Esophagus squamous epithelium (tissue), 4 donors: ENCODE measurements at regions not wholly inside any gene's neighbourhood (a gene's known extent, or its start where the extent isn't known, plus 50 kb on each side); places are given as distances from the start of the nearest gene placed in this dataset.

Source experiments
- POLR2A ChIP-seq, 4 donors: fragments of 450-650 bp; IDR thresholded peaks; one replicate each; pipeline ENCODE4 v1.6.1; 2017; ENCODE audit warnings: antibody characterized with exemption in 4 of 4, mild to moderate bottlenecking in 4 of 4, moderate library complexity in 3 of 4
- TF ChIP-seq, protein P1 (sequence below), 6 experiments: fragments of 450-650 bp in 4 of 6; fragments of 200-600 bp in 2 of 6; sonication (generic) in 2 of 6; IDR thresholded peaks; one replicate each; pipeline ENCODE4 v1.5.1; 2016 to 2019; ENCODE audit warnings: antibody characterized with exemption in 6 of 6, mild to moderate bottlenecking in 4 of 6, moderate library complexity in 4 of 6

DNA sequence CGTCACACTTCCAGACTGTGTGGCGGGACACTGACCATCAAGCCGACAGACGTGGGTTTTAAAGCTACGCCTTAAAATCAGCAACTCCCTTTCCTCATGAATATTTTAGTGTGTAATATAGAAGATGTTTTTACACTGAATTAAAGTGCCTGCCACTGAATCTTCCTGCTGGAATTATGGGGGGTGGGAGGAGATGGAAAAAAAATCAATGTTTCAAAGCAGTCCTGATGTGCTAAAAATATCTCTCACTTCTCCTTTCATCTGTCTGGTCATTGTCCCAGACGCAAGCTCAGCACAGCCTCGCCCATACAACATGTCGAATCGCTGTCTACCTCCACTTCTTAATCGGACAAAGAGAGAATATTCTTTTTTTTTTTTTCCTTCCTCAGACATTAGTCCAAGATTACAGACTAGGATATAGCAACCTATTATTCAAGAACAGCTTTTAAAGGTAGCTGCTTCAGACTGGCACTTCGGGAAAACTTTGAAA lies 165.1 kb upstream of the KLF14 start:
- no peak for TF ChIP-seq POLR2A (IDR thresholded peaks at IDR 0.05)
- TF ChIP-seq, protein P1, sequence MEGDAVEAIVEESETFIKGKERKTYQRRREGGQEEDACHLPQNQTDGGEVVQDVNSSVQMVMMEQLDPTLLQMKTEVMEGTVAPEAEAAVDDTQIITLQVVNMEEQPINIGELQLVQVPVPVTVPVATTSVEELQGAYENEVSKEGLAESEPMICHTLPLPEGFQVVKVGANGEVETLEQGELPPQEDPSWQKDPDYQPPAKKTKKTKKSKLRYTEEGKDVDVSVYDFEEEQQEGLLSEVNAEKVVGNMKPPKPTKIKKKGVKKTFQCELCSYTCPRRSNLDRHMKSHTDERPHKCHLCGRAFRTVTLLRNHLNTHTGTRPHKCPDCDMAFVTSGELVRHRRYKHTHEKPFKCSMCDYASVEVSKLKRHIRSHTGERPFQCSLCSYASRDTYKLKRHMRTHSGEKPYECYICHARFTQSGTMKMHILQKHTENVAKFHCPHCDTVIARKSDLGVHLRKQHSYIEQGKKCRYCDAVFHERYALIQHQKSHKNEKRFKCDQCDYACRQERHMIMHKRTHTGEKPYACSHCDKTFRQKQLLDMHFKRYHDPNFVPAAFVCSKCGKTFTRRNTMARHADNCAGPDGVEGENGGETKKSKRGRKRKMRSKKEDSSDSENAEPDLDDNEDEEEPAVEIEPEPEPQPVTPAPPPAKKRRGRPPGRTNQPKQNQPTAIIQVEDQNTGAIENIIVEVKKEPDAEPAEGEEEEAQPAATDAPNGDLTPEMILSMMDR (IDR thresholded peaks at IDR 0.05): no peak
